ENCODE measurements at regions not wholly inside any gene's neighbourhood (a gene's known extent, or its start where the extent isn't known, plus 50 kb on each side); places are given as distances from the start of the nearest gene placed in this dataset.

GRCh38 chr15:97576929-97577645 lies 383.4 kb upstream of the ARRDC4 start:
- no peaks in the 10 kb centered on the region for H3K27me3 ChIP-seq (ENCODE audit: control insufficient read depth, insufficient read depth, low read length)
- in situ Hi-C loops (cut with MboI; ENCODE audit: low sequenced_read_pairs) (no loop called here), dilution Hi-C loops (cut with HindIII; ENCODE audit: low sequenced_read_pairs, unreplicated experiment) (no loop called here), intact Hi-C loops (cut with micrococcal nuclease) (no loop called here)
- no peaks in the 10 kb centered on the region for H3K4me1 ChIP-seq (ENCODE audit: control insufficient read depth, insufficient read depth, low read length)
- H3K18ac ChIP-seq (ENCODE audit: low read depth, low read length) = no peak overlapping the region
- no peak overlapping the region for H4K8ac ChIP-seq (ENCODE audit: low read depth in 2 of 2, low read length in 2 of 2)
- no peak for TF ChIP-seq USF2 (IDR thresholded peaks at IDR 0.05; ENCODE audit: low read depth, low read length)
- TF ChIP-seq BHLHE40 (IDR thresholded peaks at IDR 0.05; ENCODE audit: low read depth, low read length) = no peak
- H2BK120ac ChIP-seq (ENCODE audit: low read depth, low read length) = no peak overlapping the region
- DNase-seq (no peak), ATAC-seq (ENCODE audit: low read depth) (no peak)
- no peaks in the 10 kb centered on the region for H3K36me3 ChIP-seq (ENCODE audit: control insufficient read depth, insufficient read depth, low read length)
- no peaks in the 10 kb centered on the region for H4K20me1 ChIP-seq (ENCODE audit: insufficient read depth, low read length)
- no peak overlapping the region for H3K4me2 ChIP-seq (ENCODE audit: low read depth, low read length)
- no peak overlapping the region for H2AK5ac ChIP-seq (ENCODE audit: low read depth, low read length)
- H3K9me3 ChIP-seq (ENCODE audit: control insufficient read depth, insufficient read depth, low read length) = peaks cover 9% of the 10 kb centered on the region
- H3K9me1 ChIP-seq (ENCODE audit: insufficient read depth, low read length) = no peaks in the 10 kb centered on the region
- no peaks in the 10 kb centered on the region for H3K79me1 ChIP-seq (ENCODE audit: low read depth in 1 of 2, low read length in 2 of 2)
- 43% methylated on average over 1 of the region's 5 CpGs; no CpG with 5 or more reads in 1 of the 2 experiments for WGBS, 2 experiments (ENCODE audit: extremely low coverage in 2 of 2, insufficient read length in 1 of 2)
- POLR2A ChIA-PET (ENCODE audit: unreplicated experiment) = no interaction called here
- H3K4ac ChIP-seq (ENCODE audit: low read depth, low read length) = no peak overlapping the region
- H3K27ac ChIP-seq (ENCODE audit: insufficient read depth, low read length) = no peak overlapping the region
- CTCF ChIA-PET = no interaction called here
- no peak overlapping the region for H4K5ac ChIP-seq (ENCODE audit: low read depth, low read length)
- no peak overlapping the region for H2BK5ac ChIP-seq (ENCODE audit: low read depth, low read length, poor library complexity, severe bottlenecking)
- H3K9ac ChIP-seq (ENCODE audit: low read depth, low read length) = no peak overlapping the region
- H2BK15ac ChIP-seq (ENCODE audit: low read depth, low read length) = no peak overlapping the region
- H3K23ac ChIP-seq (ENCODE audit: low read depth, low read length) = no peak overlapping the region
- no peak overlapping the region for H2AFZ ChIP-seq (replicated peaks; ENCODE audit: low read length, poor library complexity)
- H2AK9ac ChIP-seq (replicated peaks; ENCODE audit: low read depth, low read length, poor library complexity) = no peak overlapping the region
- no peak overlapping the region for H4K91ac ChIP-seq (ENCODE audit: insufficient read depth, low read depth, low read length)
- H2BK20ac ChIP-seq (ENCODE audit: low read depth, low read length) = no peak overlapping the region
- no peak overlapping the region for H3K14ac ChIP-seq (replicated peaks; ENCODE audit: low read depth, low read length)
- no peak overlapping the region for H3K4me3 ChIP-seq (ENCODE audit: insufficient read depth, low read depth, low read length)
- BruUV-seq (replicated peaks) = no TSS peak
- no peak overlapping the region for H3K56ac ChIP-seq (ENCODE audit: extremely low read depth, insufficient read depth, low read length)

All from IMR-90 (cell line).